H1 (cell line): ENCODE measurements at regions not wholly inside any gene's neighbourhood (a gene's known extent, or its start where the extent isn't known, plus 50 kb on each side); places are given as distances from the start of the nearest gene placed in this dataset.

Experiments used
- CBX5 ChIP-seq: fragments of 300-800, 300-1000 bp; sonication (generic); IDR thresholded peaks from 2 replicates; pipeline ENCODE4 v1.7.1; 2016; ENCODE audit warnings: antibody characterized with exemption, low read length, low read depth
- CHD7 ChIP-seq: fragments of 300-600 bp; sonication (generic); IDR thresholded peaks from 2 replicates; pipeline ENCODE4 v1.7.1; 2012; ENCODE audit warnings: low read length, moderate library complexity, mild to moderate bottlenecking, inconsistent platforms; ENCODE audit not compliant: insufficient replicate concordance
- FOSL1 ChIP-seq: IDR thresholded peaks from 2 replicates; pipeline ENCODE4 v1.6.1; 2011; ENCODE audit warnings: mild to moderate bottlenecking, low read depth, low read length, moderate library complexity; ENCODE audit not compliant: insufficient read depth
- RAD21 ChIP-seq, 2 experiments: IDR thresholded peaks in 1 of 2; conservative IDR thresholded peaks in 1 of 2; 2 replicates each; pipeline ENCODE4 v1.6.1; 2011; ENCODE audit warnings: low read depth in 2 of 2, low read length in 2 of 2, improper control_type of control experiment in 1 of 2, inconsistent platforms in 1 of 2, mild to moderate bottlenecking in 1 of 2, moderate library complexity in 1 of 2

- TF ChIP-seq FOSL1 (no peak), RAD21 (IDR thresholded peaks at IDR 0.05 in 1 of 2, conservative IDR thresholded peaks at IDR 0.05 in 1 of 2; ENCODE audit: low read depth in 2 of 2, low read length in 2 of 2) (no peak), CHD7 (no peak), CBX5 (no peak)
These were observed 51.9 kb upstream of the ZNF217 start for GRCh38 chr20:53645582-53645897.
